ENCODE measurements at regions not wholly inside any gene's neighbourhood (a gene's known extent, or its start where the extent isn't known, plus 50 kb on each side); places are given as distances from the start of the nearest gene placed in this dataset.

DNA sequence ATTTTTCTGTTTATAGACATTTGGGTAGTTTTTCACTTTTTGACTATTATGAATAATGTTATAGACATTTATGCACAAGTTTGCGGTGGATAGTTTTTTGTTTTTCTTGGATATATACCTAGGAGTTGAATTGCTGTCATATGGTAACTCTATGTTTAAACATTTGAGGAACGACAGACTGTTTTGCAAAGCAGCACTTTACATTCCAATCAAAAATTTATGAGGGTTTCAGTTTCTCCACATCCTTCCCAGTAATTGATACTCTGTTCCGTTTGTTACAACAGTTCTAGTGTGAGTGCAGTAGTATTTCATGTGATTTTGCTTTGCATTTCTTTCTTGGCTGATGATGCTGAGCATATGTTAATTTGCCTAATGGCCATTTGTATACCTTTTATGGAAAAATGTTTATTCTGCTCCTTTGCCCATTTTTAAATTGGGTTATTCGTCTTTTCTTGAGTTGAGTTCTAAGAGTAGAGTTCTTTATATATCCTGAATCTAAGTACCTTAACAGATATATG lies 617.3 kb upstream of the LRATD1 start:
- TF ChIP-seq, protein P1, sequence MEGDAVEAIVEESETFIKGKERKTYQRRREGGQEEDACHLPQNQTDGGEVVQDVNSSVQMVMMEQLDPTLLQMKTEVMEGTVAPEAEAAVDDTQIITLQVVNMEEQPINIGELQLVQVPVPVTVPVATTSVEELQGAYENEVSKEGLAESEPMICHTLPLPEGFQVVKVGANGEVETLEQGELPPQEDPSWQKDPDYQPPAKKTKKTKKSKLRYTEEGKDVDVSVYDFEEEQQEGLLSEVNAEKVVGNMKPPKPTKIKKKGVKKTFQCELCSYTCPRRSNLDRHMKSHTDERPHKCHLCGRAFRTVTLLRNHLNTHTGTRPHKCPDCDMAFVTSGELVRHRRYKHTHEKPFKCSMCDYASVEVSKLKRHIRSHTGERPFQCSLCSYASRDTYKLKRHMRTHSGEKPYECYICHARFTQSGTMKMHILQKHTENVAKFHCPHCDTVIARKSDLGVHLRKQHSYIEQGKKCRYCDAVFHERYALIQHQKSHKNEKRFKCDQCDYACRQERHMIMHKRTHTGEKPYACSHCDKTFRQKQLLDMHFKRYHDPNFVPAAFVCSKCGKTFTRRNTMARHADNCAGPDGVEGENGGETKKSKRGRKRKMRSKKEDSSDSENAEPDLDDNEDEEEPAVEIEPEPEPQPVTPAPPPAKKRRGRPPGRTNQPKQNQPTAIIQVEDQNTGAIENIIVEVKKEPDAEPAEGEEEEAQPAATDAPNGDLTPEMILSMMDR (optimal IDR thresholded peaks at IDR 0.05 in 1 of 3, IDR thresholded peaks at IDR 0.05 in 1 of 3, conservative IDR thresholded peaks at IDR 0.05 in 1 of 3; ENCODE audit: extremely low read depth in 1 of 3, insufficient read depth in 2 of 3, low read length in 3 of 3): no peak
- TF ChIP-seq EZH2 (IDR thresholded peaks at IDR 0.05; ENCODE audit: low read length): no peak
